SK-N-SH (cell line): ENCODE measurements at regions not wholly inside any gene's neighbourhood (a gene's known extent, or its start where the extent isn't known, plus 50 kb on each side); places are given as distances from the start of the nearest gene placed in this dataset.

Source experiments
- CTCF ChIA-PET: fragments of 300-600, 350-600 bp; formaldehyde crosslinking; extraction: SDS; loops from one replicate; lab custom pipeline; 2021; lab: Yijun Ruan, JAX
- POLR2A ChIA-PET: fragments of 350-600 bp; sonication (Branson Sonifier 250); formaldehyde crosslinking; extraction: SDS; loops from one replicate; lab custom pipeline; 2020; ENCODE audit warnings: antibody characterized with exemption, inconsistent platforms; lab: Yijun Ruan, JAX
- DNase-seq: peaks from one replicate; pipeline ENCODE4 v3.0.0; 2012
- H2AFZ ChIP-seq: fragments of 200-600 bp; sonication (generic); 2 replicates; pipeline ENCODE4 v1.8.1; 2016; ENCODE audit warnings: antibody characterized with exemption, mild to moderate bottlenecking, low read depth
- H3F3A ChIP-seq: fragments of 200-600 bp; sonication (generic); replicated peaks from 2 replicates; pipeline ENCODE3; 2016; ENCODE audit warnings: antibody characterized with exemption, mild to moderate bottlenecking; ENCODE audit not compliant: insufficient read depth
- H3K27ac ChIP-seq, 2 experiments: fragments of 200-500 bp in 1 of 2; fragments of 200-600 bp in 1 of 2; sonication (Bioruptor generic) in 1 of 2; sonication (generic), shearing (Covaris generic) in 1 of 2; 2 replicates each; pipeline versions ENCODE4 v1.5.1 to v1.6.1; 2014 to 2016; ENCODE audit warnings: low read depth in 2 of 2, inconsistent platforms in 1 of 2, low read length in 1 of 2, mild to moderate bottlenecking in 1 of 2, mixed read lengths in 1 of 2
- H3K27me3 ChIP-seq: fragments of 200-600 bp; sonication (generic), shearing (Covaris generic); 2 replicates; pipeline ENCODE4 v1.6.1; 2016; ENCODE audit warnings: mixed run types; ENCODE audit not compliant: insufficient read depth
- H3K36me3 ChIP-seq, 2 experiments: fragments of 200-500 bp in 1 of 2; fragments of 200-600 bp in 1 of 2; sonication (Bioruptor generic) in 1 of 2; sonication (generic) in 1 of 2; replicated peaks in 1 of 2; 2 replicates each; pipeline versions ENCODE3 to v1.5.1; 2014 to 2016; ENCODE audit warnings: low read length in 1 of 2, mild to moderate bottlenecking in 1 of 2; ENCODE audit not compliant: insufficient read depth in 2 of 2, control insufficient read depth in 1 of 2
- H3K4me1 ChIP-seq, 2 experiments: fragments of 200-500 bp in 1 of 2; fragments of 200-600 bp in 1 of 2; sonication (Bioruptor generic) in 1 of 2; sonication (generic), shearing (Covaris generic) in 1 of 2; 2 replicates each; pipeline versions ENCODE4 v1.5.1 to v1.6.1; 2014 to 2016; ENCODE audit warnings: low read depth in 1 of 2, low read length in 1 of 2, mixed run types in 1 of 2; ENCODE audit not compliant: insufficient read depth in 2 of 2, control insufficient read depth in 1 of 2
- H3K4me2 ChIP-seq: fragments of 200-600 bp; sonication (generic), shearing (Covaris generic); 2 replicates; pipeline ENCODE4 v1.6.1; 2017; ENCODE audit warnings: mixed run types
- H3K4me3 ChIP-seq, 2 experiments: fragments of 200-500 bp in 1 of 2; fragments of 200-600 bp in 1 of 2; sonication (Bioruptor generic) in 1 of 2; sonication (generic), shearing (Covaris generic) in 1 of 2; 2 replicates each; pipeline versions ENCODE4 v1.5.1 to v1.8.1; 2014 to 2016; ENCODE audit warnings: low read depth in 2 of 2, inconsistent platforms in 1 of 2, low read length in 1 of 2, mild to moderate bottlenecking in 1 of 2, mixed read lengths in 1 of 2, moderate library complexity in 1 of 2
- H3K79me2 ChIP-seq: fragments of 200-600 bp; sonication (generic); 2 replicates; pipeline ENCODE4 v1.8.1; 2017; ENCODE audit warnings: mild to moderate bottlenecking; ENCODE audit not compliant: insufficient read depth
- H3K9ac ChIP-seq: fragments of 200-600 bp; sonication (generic); 2 replicates; pipeline ENCODE4 v1.6.1; 2017; ENCODE audit warnings: mixed run types
- H3K9me2 ChIP-seq: fragments of 200-600 bp; sonication (generic); 2 replicates; pipeline ENCODE4 v1.6.1; 2017; ENCODE audit warnings: mixed run types
- H3K9me3 ChIP-seq: fragments of 200-600 bp; sonication (generic); 2 replicates; pipeline ENCODE4 v1.6.1; 2017; ENCODE audit warnings: mixed run types, mild to moderate bottlenecking, moderate library complexity
- H4K20me1 ChIP-seq: fragments of 200-600 bp; sonication (generic); 2 replicates; pipeline ENCODE4 v1.6.1; 2017; ENCODE audit warnings: mild to moderate bottlenecking, mixed run types; ENCODE audit not compliant: insufficient read depth
- ELF1 ChIP-seq: IDR thresholded peaks from 2 replicates; pipeline ENCODE4 v1.4.0; 2012
- EP300 ChIP-seq, 2 experiments: IDR thresholded peaks; 2 replicates each; pipeline versions ENCODE4 v1.4.0 to v1.6.1; 2012; ENCODE audit warnings: borderline replicate concordance in 1 of 2, low read depth in 1 of 2, low read length in 1 of 2
- EZH2phosphoT487 ChIP-seq: fragments of 200-600 bp; sonication (generic); IDR thresholded peaks from 2 replicates; pipeline ENCODE4 v1.6.1; 2017; ENCODE audit warnings: low read depth, mixed run types, mild to moderate bottlenecking, antibody characterized with exemption, moderate library complexity, borderline replicate concordance
- FOXM1 ChIP-seq: IDR thresholded peaks from 2 replicates; pipeline ENCODE4 v1.4.0; 2012; ENCODE audit warnings: low read depth, mild to moderate bottlenecking
- GABPA ChIP-seq: IDR thresholded peaks from 2 replicates; pipeline ENCODE4 v1.4.0; 2012; ENCODE audit warnings: low read depth, mild to moderate bottlenecking
- GATA2 ChIP-seq: sonication (generic); formaldehyde crosslinking; IDR thresholded peaks from 2 replicates; pipeline ENCODE4 v1.5.0; 2020; ENCODE audit warnings: mild to moderate bottlenecking, missing genetic modification reagents
- JUND ChIP-seq: IDR thresholded peaks from 2 replicates; pipeline ENCODE4 v1.4.0; 2012
- RAD21 ChIP-seq: IDR thresholded peaks from 2 replicates; pipeline ENCODE4 v1.6.1; 2012; ENCODE audit warnings: mild to moderate bottlenecking, low read length
- RFX5 ChIP-seq: IDR thresholded peaks from 2 replicates; pipeline ENCODE4 v1.6.1; 2012; ENCODE audit warnings: mild to moderate bottlenecking, improper control_type of control experiment, low read length
- RXRA ChIP-seq: IDR thresholded peaks from 2 replicates; pipeline ENCODE4 v1.4.0; 2012; ENCODE audit warnings: low read depth, mild to moderate bottlenecking, borderline replicate concordance
- TCF12 ChIP-seq: IDR thresholded peaks from 2 replicates; pipeline ENCODE4 v1.4.0; 2012
- WGBS: methylation state at CpG from one replicate; pipeline ENCODE4 v1.1.6; 2017; ENCODE audit warnings: low lambda C conversion rate; 5-methylcytosine and 5-hydroxymethylcytosine counted together
- TF ChIP-seq, protein P1 (sequence below): IDR thresholded peaks from 2 replicates; pipeline ENCODE4 v1.6.1; 2012; ENCODE audit warnings: mild to moderate bottlenecking, low read depth, low read length, moderate library complexity
- TF ChIP-seq, protein P2 (sequence below): fragments of 150-350 bp; IDR thresholded peaks from 2 replicates; pipeline ENCODE4 v1.6.1; 2017; ENCODE audit warnings: antibody characterized with exemption, low read length, low read depth, borderline replicate concordance
- TF ChIP-seq, protein P3 (sequence below): fragments of 200-600 bp; sonication (generic); IDR thresholded peaks from 2 replicates; pipeline ENCODE4 v1.6.1; 2017; ENCODE audit warnings: antibody characterized with exemption, mild to moderate bottlenecking, moderate library complexity
- TF ChIP-seq, protein P4 (sequence below): IDR thresholded peaks from 2 replicates; pipeline ENCODE4; 2012

DNA sequence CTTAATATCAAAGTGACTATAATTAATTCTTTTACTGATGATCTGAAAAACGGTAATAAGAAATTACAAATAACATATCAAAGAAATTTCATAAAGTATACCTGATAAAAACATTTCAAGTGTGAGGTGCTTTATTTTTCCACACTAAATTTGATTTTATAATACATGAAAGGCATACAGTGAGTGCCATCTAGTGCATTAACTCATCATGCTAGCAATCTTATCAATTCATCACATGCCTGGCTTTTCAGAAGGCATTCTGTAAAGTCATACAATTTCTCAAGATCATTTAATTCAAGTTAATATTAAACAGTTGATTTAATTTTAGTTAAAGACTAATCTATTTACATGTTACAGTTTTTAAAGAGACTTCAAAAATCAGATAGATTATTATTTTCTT is 1020.9 kb downstream of the GATA3 start:
- POLR2A ChIA-PET, result no interaction called here
- H3K36me3 ChIP-seq, result no peaks in the 10 kb centered on the region

DNA sequence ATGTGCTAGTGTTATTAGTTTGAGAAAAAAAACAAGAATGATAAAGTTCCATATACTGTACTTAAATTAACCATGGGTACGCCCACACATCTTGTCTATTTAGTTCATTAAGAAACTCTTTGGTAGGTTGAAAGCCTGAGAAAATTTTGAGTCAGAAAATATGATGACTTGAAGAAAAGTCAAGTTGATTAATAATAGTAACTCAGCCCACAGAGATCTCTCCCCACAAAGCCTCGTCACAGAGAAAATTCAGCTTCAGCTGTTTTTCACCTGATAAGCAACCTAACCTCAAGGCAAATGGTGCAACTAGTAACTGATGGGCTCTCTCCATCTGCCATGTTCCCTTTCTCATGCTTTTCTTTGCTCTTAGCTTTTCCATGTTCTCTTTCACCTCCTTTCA is 1021.6 kb downstream of the GATA3 start:
- Histone ChIP-seq H3K4me2 (no peak overlapping the region), H3K36me3 (no peaks in the 10 kb centered on the region), H3F3A (no peaks in the 10 kb centered on the region), H3K27ac (no peak overlapping the region), H3K9me3 (no peaks in the 10 kb centered on the region), H3K9ac (no peak overlapping the region), H3K4me1 (no peaks in the 10 kb centered on the region; a peak in 1 of 4 replicates), H3K79me2 (no peaks in the 10 kb centered on the region), H3K27me3 (no peaks in the 10 kb centered on the region), H2AFZ (no peak overlapping the region), H3K9me2 (no peaks in the 10 kb centered on the region), H4K20me1 (no peaks in the 10 kb centered on the region), H3K4me3 (no peak overlapping the region)
- TF ChIP-seq JUND (no peak), ELF1 (no peak), TCF12 (no peak), RFX5 (no peak), EZH2phosphoT487 (no peak), EP300 (IDR thresholded peaks at IDR 0.05; ENCODE audit: borderline replicate concordance in 1 of 2, low read depth in 1 of 2, low read length in 1 of 2) (no peak)
- TF ChIP-seq, protein P1, sequence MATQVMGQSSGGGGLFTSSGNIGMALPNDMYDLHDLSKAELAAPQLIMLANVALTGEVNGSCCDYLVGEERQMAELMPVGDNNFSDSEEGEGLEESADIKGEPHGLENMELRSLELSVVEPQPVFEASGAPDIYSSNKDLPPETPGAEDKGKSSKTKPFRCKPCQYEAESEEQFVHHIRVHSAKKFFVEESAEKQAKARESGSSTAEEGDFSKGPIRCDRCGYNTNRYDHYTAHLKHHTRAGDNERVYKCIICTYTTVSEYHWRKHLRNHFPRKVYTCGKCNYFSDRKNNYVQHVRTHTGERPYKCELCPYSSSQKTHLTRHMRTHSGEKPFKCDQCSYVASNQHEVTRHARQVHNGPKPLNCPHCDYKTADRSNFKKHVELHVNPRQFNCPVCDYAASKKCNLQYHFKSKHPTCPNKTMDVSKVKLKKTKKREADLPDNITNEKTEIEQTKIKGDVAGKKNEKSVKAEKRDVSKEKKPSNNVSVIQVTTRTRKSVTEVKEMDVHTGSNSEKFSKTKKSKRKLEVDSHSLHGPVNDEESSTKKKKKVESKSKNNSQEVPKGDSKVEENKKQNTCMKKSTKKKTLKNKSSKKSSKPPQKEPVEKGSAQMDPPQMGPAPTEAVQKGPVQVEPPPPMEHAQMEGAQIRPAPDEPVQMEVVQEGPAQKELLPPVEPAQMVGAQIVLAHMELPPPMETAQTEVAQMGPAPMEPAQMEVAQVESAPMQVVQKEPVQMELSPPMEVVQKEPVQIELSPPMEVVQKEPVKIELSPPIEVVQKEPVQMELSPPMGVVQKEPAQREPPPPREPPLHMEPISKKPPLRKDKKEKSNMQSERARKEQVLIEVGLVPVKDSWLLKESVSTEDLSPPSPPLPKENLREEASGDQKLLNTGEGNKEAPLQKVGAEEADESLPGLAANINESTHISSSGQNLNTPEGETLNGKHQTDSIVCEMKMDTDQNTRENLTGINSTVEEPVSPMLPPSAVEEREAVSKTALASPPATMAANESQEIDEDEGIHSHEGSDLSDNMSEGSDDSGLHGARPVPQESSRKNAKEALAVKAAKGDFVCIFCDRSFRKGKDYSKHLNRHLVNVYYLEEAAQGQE, result no peak
- TF ChIP-seq, protein P2, sequence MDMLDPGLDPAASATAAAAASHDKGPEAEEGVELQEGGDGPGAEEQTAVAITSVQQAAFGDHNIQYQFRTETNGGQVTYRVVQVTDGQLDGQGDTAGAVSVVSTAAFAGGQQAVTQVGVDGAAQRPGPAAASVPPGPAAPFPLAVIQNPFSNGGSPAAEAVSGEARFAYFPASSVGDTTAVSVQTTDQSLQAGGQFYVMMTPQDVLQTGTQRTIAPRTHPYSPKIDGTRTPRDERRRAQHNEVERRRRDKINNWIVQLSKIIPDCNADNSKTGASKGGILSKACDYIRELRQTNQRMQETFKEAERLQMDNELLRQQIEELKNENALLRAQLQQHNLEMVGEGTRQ, result no peak
- DNase-seq, result no peak
- POLR2A ChIA-PET, result no interaction called here
- CTCF ChIA-PET, result interaction anchor here (0.6 kb wide), 1 partner anchor 172 kb away, joined by 3 read pairs; no protein-coding TSS in a partner anchor
- 31% methylated on average over 2 of the region's 2 CpGs for WGBS

More for the DNA sequence above, 1020.9 kb downstream of the GATA3 start:
- peak; percentile 20 for DNase-seq
- Histone ChIP-seq H3K4me3 (no peak overlapping the region), H3K9ac (no peak overlapping the region), H3K27ac (no peak overlapping the region), H4K20me1 (no peaks in the 10 kb centered on the region), H3K9me2 (no peaks in the 10 kb centered on the region), H3K4me2 (no peak overlapping the region), H3K27me3 (no peaks in the 10 kb centered on the region), H2AFZ (no peak overlapping the region), H3F3A (no peaks in the 10 kb centered on the region), H3K79me2 (no peaks in the 10 kb centered on the region), H3K4me1 (no peaks in the 10 kb centered on the region; a peak in 1 of 4 replicates), H3K9me3 (no peaks in the 10 kb centered on the region)
- TF ChIP-seq JUND (no peak), TCF12 (no peak), FOXM1 (no peak), GATA2 (CRISPR knock-in tag) (peak; percentile 59), EP300 (IDR thresholded peaks at IDR 0.05; ENCODE audit: borderline replicate concordance in 1 of 2, low read depth in 1 of 2, low read length in 1 of 2) (no peak; a peak in 1 of 4 replicates), GABPA (no peak), RXRA (no peak), RFX5 (no peak), RAD21 (peak; percentile 63)
- TF ChIP-seq, protein P3, sequence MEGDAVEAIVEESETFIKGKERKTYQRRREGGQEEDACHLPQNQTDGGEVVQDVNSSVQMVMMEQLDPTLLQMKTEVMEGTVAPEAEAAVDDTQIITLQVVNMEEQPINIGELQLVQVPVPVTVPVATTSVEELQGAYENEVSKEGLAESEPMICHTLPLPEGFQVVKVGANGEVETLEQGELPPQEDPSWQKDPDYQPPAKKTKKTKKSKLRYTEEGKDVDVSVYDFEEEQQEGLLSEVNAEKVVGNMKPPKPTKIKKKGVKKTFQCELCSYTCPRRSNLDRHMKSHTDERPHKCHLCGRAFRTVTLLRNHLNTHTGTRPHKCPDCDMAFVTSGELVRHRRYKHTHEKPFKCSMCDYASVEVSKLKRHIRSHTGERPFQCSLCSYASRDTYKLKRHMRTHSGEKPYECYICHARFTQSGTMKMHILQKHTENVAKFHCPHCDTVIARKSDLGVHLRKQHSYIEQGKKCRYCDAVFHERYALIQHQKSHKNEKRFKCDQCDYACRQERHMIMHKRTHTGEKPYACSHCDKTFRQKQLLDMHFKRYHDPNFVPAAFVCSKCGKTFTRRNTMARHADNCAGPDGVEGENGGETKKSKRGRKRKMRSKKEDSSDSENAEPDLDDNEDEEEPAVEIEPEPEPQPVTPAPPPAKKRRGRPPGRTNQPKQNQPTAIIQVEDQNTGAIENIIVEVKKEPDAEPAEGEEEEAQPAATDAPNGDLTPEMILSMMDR, result peak; percentile 21; the same call in 1 of the 2 replicates
- TF ChIP-seq, protein P4, sequence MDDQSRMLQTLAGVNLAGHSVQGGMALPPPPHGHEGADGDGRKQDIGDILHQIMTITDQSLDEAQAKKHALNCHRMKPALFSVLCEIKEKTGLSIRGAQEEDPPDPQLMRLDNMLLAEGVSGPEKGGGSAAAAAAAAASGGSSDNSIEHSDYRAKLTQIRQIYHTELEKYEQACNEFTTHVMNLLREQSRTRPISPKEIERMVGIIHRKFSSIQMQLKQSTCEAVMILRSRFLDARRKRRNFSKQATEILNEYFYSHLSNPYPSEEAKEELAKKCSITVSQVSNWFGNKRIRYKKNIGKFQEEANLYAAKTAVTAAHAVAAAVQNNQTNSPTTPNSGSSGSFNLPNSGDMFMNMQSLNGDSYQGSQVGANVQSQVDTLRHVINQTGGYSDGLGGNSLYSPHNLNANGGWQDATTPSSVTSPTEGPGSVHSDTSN, result no peak
- CTCF ChIA-PET, result no interaction called here
- WGBS, result 5% methylated on average over 1 of the region's 1 CpG
